IPS DF 6.9 (cell line): ENCODE measurements at regions not wholly inside any gene's neighbourhood (a gene's known extent, or its start where the extent isn't known, plus 50 kb on each side); places are given as distances from the start of the nearest gene placed in this dataset.
"Not testable (repeated sequence)": the region's sequence is repeated elsewhere in the genome, so short reads cannot be mapped to it uniquely, and the experiment has no call there.

Experiments
- DNase-seq: peaks from one replicate; pipeline ENCODE4 v3.0.0-alpha.2; 2013; ENCODE audit warnings: low read depth, low spot score
- H3K27ac ChIP-seq: one replicate; pipeline ENCODE4 v1.5.1; 2013; ENCODE audit warnings: low read length, control low read depth
- H3K27me3 ChIP-seq: 2 replicates; pipeline ENCODE4 v1.6.1; 2013; ENCODE audit warnings: mild to moderate bottlenecking, low read length; ENCODE audit not compliant: control insufficient read depth, insufficient read depth
- H3K36me3 ChIP-seq: 2 replicates; pipeline ENCODE4 v1.6.1; 2013; ENCODE audit warnings: low read length; ENCODE audit not compliant: control insufficient read depth, insufficient read depth
- H3K4me1 ChIP-seq: 2 replicates; pipeline ENCODE4 v1.6.1; 2013; ENCODE audit warnings: low read length; ENCODE audit not compliant: control insufficient read depth, insufficient read depth
- H3K4me3 ChIP-seq: 2 replicates; pipeline ENCODE4 v1.5.1; 2013; ENCODE audit warnings: mild to moderate bottlenecking, low read length
- H3K9me3 ChIP-seq: 2 replicates; pipeline ENCODE4 v1.6.1; 2013; ENCODE audit warnings: low read length, inconsistent platforms; ENCODE audit not compliant: control insufficient read depth, insufficient read depth
- WGBS: extraction: QIAGEN DNeasy Blood & Tissue Kit; methylation state at CpG from one replicate; pipeline ENCODE4 v1.1.7; 2013; ENCODE audit warnings: mixed read lengths, missing lambda C conversion rate; ENCODE audit not compliant: insufficient read length, insufficient coverage; 5-methylcytosine and 5-hydroxymethylcytosine counted together

- WGBS = no CpG with 5 or more reads among the region's 5 CpGs
- Histone ChIP-seq H3K27me3 (no peaks in the 10 kb centered on the region), H3K9me3 (no peaks in the 10 kb centered on the region), H3K4me1 (0 out of 2 replicates have a peak, but pooled peaks cover 3% of the 10 kb centered on the region), H3K4me3 (no peak overlapping the region), H3K36me3 (no peaks in the 10 kb centered on the region), H3K27ac (no peak overlapping the region)
- no peak for DNase-seq
These were observed 132.6 kb downstream of the IER5 start for GRCh38 chr1:181221078-181221477.

- Histone ChIP-seq H3K4me1 (no peaks in the 10 kb centered on the region), H3K36me3 (no peaks in the 10 kb centered on the region), H3K9me3 (no peaks in the 10 kb centered on the region; the same call in 1 of the 2 replicates), H3K27ac (no peak overlapping the region), H3K27me3 (no peaks in the 10 kb centered on the region), H3K4me3 (no peak overlapping the region)
- WGBS = no CpG with 5 or more reads among the region's 7 CpGs
- DNase-seq = no peak
These were observed 134.5 kb downstream of the IER5 start for GRCh38 chr1:181222972-181223505.

DNA sequence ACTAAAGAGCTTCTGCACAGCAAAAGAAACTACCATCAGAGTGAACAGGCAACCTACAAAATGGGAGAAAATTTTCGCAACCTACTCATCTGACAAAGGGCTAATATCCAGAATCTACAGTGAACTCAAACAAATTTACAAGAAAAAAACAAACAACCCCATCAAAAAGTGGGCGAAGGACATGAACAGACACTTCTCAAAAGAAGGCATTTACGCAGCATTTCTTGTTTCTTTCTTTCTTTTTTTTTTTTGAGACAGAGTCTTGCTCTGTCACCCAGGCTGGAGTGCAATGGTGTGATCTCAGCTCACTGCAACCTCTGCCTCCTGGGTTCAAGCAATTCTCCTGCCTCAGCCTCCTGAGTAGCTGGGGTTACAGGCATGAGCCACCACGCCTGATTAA, 138.2 kb downstream of the IER5 start:
- H3K36me3 ChIP-seq, H3K4me3 ChIP-seq, H3K27me3 ChIP-seq, H3K4me1 ChIP-seq, H3K27ac ChIP-seq, DNase-seq, H3K9me3 ChIP-seq: not testable (repeated sequence)
- WGBS = no CpG with 5 or more reads among the region's 4 CpGs

- WGBS = no CpG with 5 or more reads among the region's 2 CpGs
These were observed 150.6 kb downstream of the IER5 start for GRCh38 chr1:181239086-181239485.

GRCh38 chr1:181246320-181246719, 157.8 kb downstream of the IER5 start:
- not testable (repeated sequence) for H3K27ac ChIP-seq, DNase-seq, H3K36me3 ChIP-seq, H3K9me3 ChIP-seq, H3K4me1 ChIP-seq, H3K27me3 ChIP-seq, H3K4me3 ChIP-seq
- no CpG with 5 or more reads among the region's 8 CpGs for WGBS

More at GRCh38 chr1:181239086-181239485, 150.6 kb downstream of the IER5 start:
- Histone ChIP-seq H3K9me3 (no peaks in the 10 kb centered on the region), H3K36me3 (no peaks in the 10 kb centered on the region), H3K27ac (no peak overlapping the region), H3K27me3 (no peaks in the 10 kb centered on the region), H3K4me3 (no peak overlapping the region), H3K4me1 (no peaks in the 10 kb centered on the region; the same call in 1 of the 2 replicates)
- no peak for DNase-seq

- not testable (repeated sequence) for H3K4me3 ChIP-seq, H3K36me3 ChIP-seq, H3K4me1 ChIP-seq, H3K27ac ChIP-seq, H3K9me3 ChIP-seq, H3K27me3 ChIP-seq, DNase-seq
- WGBS = no CpG with 5 or more reads among the region's 2 CpGs
These were observed 159.9 kb downstream of the IER5 start for GRCh38 chr1:181248361-181248760.

DNA sequence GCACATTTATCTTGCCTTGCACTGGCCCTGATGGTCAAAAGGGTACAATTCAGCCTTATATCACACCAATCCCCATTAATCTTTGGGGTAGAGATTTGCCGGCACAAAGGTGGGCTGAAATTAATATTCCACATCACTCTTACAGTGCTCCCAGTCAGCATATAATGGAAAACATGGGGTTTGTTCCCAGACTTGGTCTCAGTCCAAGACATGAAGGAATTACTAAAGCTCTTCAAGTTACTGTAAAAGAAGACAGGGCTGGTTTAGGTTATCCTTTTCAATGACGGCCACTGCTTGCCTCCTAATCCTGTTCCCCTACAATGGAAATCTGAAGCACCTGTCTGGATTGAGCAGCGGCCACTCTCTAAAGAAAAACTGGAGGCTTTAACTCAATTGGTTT, 160.7 kb downstream of the IER5 start:
- Histone ChIP-seq H3K9me3 (no peaks in the 10 kb centered on the region), H3K4me3 (no peak overlapping the region), H3K27ac (no peak overlapping the region), H3K27me3 (no peaks in the 10 kb centered on the region), H3K4me1 (no peaks in the 10 kb centered on the region; the same call in 1 of the 2 replicates), H3K36me3 (no peaks in the 10 kb centered on the region)
- WGBS = no CpG with 5 or more reads among the region's 3 CpGs
- no peak for DNase-seq

DNA sequence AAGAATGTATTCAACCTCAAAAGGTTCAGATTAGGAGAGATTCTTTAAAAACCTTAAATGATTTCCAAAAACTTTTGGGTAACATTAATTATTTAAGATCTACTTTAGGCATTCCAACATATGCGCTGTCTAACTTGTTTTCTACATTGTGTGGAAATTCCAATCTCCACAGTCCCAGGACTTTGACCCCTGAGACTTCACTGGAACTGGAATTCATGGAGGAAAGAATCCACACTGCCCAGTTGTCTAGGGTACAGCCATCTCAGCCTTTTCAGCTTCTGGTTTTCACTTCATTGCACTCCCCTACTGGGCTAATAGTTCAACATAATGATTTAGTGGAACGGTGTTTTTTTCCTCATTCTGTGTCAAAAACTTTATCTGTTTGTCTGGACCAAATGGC, 161.5 kb downstream of the IER5 start:
- WGBS = no CpG with 5 or more reads among the region's 2 CpGs
- H3K4me3 ChIP-seq = no peak overlapping the region
- DNase-seq = no peak
- H3K27me3 ChIP-seq = no peaks in the 10 kb centered on the region
- H3K9me3 ChIP-seq = no peaks in the 10 kb centered on the region
- no peaks in the 10 kb centered on the region for H3K36me3 ChIP-seq
- H3K4me1 ChIP-seq = no peaks in the 10 kb centered on the region; the same call in 1 of the 2 replicates
- no peak overlapping the region for H3K27ac ChIP-seq

DNA sequence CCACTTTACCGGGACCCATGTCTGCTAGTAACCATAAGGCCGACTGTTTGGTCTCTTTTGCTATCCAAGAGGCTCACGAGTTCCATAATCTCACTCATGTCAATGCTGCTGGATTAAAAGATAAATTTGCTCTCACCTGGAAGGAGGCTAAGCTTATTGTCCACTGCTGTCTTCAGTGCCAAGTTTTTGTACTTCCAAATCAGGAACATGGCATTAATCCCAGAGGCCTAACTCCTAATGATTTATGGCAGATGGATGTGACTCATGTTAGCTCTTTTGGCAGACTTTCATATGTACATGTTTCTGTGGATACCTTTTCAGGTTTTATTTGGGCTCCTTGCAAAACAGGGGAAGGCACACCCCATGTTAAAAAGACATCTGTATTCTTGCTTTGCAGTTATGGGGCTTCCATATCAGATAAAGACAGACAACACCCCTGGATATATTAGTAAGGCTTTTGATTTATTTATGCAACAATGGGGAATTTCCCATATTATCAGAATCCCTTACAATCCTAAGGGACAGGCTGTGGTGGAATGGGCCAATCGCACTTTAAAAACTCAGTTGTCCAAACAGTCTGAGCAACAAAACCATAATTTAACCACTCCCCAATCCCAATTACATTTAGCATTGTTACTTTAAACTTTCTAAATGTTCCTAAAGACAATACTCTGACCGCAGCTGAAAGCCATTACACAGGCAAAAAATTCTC, 162.7 kb downstream of the IER5 start:
- Histone ChIP-seq H3K36me3 (no peaks in the 10 kb centered on the region), H3K4me1 (no peaks in the 10 kb centered on the region; the same call in 1 of the 2 replicates), H3K27me3 (no peaks in the 10 kb centered on the region), H3K27ac (no peak overlapping the region), H3K9me3 (no peaks in the 10 kb centered on the region), H3K4me3 (no peak overlapping the region)
- DNase-seq = no peak
- no CpG with 5 or more reads among the region's 5 CpGs for WGBS

DNA sequence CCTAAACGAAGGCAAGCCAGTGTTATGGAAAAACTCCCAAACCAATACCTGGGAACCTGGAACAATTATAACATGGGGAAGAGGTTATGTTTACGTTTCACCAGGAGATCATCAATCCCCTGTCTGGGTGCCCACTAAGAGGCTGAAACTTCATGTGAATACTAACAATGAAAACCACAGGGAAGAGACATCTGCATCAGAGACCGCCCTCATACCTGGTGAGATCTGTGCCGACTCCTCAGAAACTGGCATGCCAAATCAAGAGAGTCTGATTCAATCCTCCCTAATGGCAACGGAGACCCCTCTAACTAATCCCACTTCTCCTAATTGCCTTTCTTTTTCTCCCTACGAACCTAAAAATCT, 163.2 kb downstream of the IER5 start:
- no peak overlapping the region for H3K27ac ChIP-seq
- H3K4me1 ChIP-seq = no peaks in the 10 kb centered on the region; the same call in 1 of the 2 replicates
- no peak overlapping the region for H3K4me3 ChIP-seq
- H3K36me3 ChIP-seq = no peaks in the 10 kb centered on the region
- WGBS = no CpG with 5 or more reads among the region's 6 CpGs
- DNase-seq = no peak
- H3K27me3 ChIP-seq = no peaks in the 10 kb centered on the region
- no peaks in the 10 kb centered on the region for H3K9me3 ChIP-seq

GRCh38 chr1:181253601-181254000, 165.1 kb downstream of the IER5 start:
- H3K27me3 ChIP-seq, DNase-seq: not testable (repeated sequence)
- no CpG with 5 or more reads among the region's 2 CpGs for WGBS

More at GRCh38 chr1:181253601-181254000, 165.1 kb downstream of the IER5 start:
- H3K36me3 ChIP-seq, H3K9me3 ChIP-seq, H3K27ac ChIP-seq, H3K4me1 ChIP-seq, H3K4me3 ChIP-seq: not testable (repeated sequence)
